Pons (tissue), 1 donor: ENCODE measurements at regions not wholly inside any gene's neighbourhood (a gene's known extent, or its start where the extent isn't known, plus 50 kb on each side); places are given as distances from the start of the nearest gene placed in this dataset.

Source experiments
- DNase-seq: peaks from one replicate; pipeline ENCODE4 v3.0.0-alpha.2; 2016; ENCODE audit warnings: low spot score

DNA sequence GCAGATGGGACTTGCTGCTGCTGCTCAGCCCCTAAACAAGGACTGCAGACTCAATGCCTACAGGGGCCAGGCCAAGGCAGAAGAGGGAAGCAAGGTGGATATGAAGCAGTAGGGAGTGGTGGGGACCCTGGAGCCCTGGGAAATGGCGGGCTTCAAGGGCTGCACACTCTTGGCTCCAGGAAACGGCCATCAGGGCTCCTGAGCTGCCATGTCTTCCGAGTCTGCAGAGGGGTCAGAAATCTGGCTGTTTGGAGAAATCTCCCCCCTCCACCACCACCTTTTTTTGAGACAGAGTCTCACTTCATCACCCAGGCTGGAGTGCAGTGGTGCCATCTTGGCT lies 169.1 kb downstream of the KATNIP start:
- no peak for DNase-seq

DNA sequence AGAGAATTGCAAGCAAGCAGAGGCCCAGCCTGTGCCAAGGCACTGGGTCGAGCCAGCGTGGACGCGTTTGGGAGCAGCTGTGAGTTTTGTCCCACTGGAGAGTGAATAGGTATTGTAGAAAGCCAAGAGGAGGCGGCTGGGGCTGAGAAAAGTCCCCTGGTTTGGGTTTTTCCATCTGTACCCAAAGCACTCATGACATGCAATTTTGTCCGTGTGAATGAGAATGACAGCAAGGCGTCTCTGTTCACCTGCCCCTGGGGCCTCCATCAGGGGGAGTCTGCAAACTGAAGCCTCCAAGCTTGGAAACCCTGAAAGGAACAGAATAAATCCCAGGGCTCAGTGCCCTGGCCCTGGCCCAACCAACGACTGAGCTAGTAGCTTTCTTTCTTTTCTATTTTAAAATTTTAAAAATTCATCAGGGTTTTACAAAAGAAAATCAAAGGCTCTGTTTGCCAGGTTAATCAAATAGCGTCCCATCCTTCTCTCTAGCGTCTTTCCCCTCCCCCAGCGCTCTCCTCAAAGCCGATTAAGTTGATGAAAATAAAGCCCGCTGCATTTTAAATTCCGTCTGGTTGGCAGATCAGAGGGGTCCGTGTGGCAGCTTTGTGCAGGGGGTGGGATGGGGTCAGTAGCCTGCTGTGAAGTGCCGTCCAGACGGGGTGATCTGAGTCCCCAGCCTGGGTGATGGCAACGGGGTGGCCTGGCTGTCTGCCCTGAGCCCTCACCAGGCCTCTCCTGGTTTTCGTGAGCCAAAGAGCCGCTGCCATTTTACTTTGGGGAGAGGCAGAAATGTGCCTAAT lies 171.0 kb downstream of the KATNIP start:
- DNase-seq = peak; percentile 61

DNA sequence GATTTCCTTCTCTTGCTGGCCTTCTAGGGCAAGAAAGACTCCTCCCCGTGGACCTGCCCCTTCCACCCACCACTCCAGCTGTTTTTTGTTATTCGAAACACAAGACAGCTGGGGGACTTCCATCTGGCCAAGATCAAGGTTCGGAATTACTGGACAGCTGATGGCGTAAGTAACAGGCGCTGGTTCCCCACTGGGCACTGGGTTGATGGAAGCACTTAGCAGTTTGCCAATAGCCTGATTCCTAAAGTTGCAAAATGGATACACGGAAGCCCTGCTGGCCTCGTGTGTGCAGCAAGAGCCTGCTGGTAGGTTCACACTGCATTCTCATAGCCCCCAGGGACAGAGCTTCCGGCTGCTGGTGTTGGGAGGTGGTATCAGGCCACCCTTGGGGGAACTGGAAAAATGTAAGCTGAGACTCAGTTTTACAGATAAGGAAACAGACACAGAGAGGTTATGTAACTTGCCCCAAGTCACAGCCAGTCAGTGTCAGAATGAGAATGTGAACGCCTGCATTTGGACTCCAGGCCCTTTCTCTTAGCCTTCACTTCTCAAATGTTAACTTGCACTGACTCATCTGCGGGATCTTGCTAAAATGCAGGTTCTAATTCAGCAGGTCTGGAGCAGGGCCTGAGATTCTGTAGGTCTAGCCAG lies 171.7 kb downstream of the KATNIP start:
- no peak for DNase-seq

- DNase-seq = no peak
Measured at GRCh38 chr16:27722207-27722606, 172.3 kb downstream of the KATNIP start.

- no peak for DNase-seq
Measured at GRCh38 chr16:27722892-27723450, 173.0 kb downstream of the KATNIP start.

GRCh38 chr16:27723711-27724481 lies 174.0 kb downstream of the KATNIP start:
- no peak for DNase-seq

DNA sequence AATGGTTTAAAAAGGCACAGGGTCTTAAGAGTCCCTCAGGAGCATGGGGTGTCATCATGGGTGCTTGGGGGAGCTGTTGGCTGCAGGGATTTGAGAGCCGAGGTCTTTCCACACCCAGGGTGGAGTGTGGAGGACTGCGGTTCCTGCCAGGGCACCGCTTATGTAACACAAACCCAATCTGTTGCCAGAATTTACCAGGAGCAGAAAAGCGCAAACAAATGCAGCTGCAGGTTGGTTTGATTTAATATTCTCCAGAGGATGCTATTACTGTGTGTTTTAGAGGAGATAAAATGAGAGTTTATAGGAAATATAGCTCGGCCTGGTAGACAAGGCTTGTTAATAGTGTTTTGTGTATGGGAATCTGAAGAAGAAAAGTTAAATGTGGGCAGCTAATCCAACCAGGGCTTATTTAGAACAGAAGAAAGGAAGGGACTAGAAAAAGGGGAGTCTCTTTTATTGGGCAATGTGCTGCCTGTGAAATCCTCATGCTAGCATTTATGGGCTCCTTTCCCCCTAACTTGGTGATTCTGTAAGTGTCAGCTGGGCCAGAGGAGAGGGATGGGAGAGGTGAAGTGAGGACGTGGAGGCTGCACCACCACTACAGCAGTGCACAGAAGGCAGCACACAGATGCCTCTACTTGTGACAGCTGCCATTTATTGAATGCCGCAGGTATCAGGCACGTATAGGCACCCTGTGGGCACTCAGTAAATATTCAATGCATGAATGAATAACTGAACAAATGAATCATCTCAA lies 174.7 kb downstream of the KATNIP start:
- peak; percentile 70 for DNase-seq

DNA sequence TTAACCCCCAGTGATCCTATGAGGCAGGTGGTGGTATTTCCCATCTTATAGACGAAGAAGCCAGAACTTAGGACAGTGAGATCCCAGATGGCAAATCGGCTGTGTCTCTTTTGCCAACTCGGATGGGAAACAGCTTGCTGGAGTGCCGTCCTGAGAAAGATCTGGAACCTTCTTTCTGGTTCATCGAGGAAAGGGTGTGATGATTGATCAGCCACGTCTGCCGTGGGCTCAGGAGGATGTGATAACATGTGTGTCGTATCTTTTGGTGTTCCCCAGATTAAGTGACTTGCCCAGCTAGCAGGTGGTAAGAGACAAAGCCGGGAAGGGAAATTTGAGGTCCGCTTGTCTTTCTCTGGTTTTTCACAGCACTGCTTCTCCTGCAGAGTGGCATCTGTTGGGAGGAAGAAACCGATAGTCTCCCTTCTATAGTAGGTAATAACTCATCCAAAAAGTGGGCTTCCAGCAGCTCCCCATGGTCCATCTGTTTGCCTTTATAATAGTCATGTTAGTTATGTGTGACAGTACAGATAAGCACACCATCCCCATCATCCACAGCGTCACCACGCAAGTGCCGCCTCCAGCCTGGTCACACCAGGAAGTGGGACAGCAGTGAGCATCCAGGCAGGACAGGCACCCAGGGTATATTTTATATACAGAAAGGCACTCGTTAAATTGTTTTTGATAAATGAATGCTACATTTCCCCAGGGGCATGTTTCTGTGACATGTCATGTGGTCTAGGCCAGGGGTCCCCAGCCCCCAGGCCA lies 175.5 kb downstream of the KATNIP start:
- DNase-seq = no peak

GRCh38 chr16:27726621-27727261 lies 176.8 kb downstream of the KATNIP start:
- DNase-seq = no peak

DNA sequence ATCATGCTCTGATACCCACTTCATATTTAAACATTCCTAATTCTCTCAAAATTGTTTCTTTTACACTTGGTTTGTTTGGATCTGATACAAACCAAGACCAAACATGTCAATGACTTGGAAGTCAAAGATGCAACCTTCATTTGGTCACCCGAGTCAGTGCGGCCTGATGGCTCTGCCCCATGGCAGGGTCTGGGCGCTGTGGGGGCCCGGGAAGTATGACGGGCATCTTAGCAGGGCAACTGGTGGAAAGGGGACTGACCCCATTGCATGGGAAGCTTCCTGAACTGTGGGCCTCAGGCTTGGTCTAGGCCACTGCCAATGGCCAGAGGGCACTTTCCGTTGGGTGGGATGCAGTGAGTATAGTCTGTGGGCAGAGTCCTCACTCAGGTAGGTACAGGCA lies 178.0 kb downstream of the KATNIP start:
- no peak for DNase-seq

DNA sequence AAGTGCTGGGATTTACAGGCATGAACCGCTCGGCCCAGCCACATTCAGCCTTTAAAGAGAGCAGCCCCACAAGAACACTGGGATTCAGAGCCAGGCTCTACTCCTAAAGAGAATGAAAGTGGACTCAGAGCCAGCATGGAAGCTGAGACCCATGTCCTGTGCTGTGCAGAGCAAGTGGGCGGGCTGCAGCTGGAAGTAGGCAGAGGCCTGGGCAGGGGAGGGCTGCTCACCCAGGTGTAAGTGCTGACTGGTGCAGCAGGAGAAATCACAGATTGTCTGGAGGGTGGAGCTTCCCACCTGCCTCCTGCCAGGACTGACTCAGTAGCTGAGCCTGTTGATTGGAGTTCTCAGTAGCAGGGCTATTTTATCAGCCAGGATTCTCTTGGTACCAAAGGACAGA lies 178.7 kb downstream of the KATNIP start:
- DNase-seq = no peak

DNA sequence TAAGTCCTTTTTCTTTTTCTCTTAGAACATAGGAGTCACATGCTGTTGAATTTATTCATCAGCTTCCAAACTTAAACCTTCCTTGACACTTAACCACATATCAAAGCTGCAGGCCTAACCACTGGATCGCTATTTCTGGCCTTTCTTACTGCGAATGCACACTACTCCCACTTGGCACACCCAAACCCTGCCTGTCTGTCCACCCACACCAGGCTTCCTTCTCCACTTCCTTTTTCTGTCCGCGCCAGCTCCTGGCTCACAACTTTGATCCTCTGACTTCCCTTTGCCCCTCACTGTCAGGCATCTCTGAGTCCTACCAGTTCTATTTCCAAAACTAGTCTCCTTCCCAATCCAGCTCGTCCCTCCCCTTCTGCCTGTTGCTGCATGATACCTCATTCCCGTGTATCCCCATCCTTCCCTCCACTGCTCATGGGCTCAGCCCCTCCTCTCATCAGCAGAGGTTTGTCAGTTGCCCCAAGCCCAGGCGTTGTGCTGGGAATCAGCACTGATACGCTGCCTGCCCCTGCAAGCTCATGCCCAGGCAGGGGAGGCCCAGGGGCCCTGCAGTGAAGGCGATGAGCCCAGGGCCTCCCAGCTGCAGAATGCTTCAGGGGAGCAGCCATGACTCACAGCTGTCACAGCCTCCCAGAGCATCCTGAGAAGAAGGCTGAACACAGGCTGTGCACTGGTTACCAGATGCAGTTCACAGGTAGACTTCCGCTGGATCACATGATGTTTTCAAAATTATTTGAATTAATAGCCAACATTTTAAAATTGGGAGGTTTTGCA lies 179.8 kb downstream of the KATNIP start:
- DNase-seq = peak; percentile 52

DNA sequence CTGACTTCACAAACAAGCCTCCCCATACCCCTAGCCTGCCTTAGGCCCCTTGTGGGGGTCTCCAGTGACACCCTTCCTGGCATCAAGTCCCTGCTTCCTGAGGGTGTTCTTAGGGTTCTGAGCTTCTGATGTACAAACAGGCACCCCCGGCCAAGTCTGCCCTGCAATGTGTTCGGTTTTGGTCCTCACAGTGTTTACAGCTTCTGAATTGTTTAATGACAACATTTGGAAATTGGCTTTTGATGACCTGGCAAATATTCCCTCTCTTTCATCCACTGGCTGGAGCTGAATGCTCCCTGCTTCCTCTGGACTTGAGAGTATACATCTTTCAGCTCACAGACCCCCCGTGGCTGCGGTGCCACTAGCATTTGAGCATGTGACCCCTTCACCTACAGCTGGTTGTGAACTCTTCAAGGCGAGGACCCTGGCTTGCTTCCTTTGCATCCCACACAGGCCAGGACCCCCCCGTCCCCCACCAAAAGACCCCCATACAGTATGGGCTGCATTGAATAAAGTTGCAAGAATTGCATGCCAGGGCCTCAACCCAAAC lies 180.8 kb downstream of the KATNIP start:
- no peak for DNase-seq

GRCh38 chr16:27735031-27735430 lies 185.1 kb downstream of the KATNIP start:
- DNase-seq = no peak

DNA sequence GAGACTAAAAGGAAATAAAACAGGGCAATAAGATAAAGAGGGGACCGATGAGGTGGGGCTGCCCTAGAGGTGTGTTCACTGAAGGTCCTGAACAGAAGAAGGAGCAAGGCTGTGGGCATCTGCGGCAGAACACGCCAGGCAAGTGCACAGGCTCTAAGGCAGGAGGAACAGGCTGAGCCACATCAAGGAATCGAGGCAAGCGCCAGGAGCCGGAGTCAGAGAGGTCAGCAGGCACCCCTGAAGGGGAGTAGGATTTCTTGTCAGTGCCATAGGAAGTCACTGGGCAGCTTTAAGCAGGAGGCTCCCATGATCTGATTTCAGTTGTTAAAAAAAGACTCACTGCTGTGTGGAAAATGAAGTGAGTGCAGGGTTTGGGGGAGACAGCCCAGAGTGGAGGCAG lies 186.5 kb downstream of the KATNIP start:
- no peak for DNase-seq

DNA sequence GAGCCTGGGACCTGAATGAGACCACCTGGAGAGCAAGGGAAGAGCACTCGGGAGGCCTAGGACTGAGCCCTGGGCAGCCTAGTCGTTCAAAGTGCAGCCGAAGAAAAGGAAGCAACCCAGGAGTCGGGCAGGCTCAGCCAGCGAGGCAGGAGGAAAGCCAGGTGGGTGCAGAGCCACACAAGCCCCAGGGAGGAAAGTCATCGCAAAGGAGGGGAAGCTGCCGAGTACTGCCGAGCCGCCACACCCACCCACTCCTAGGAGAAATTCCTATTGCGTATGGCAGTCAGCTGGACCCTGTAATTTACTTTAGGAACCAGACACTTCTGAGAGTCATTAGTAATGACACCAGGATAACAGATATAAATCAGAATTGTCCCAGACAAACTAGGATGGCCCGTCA lies 187.6 kb downstream of the KATNIP start:
- DNase-seq = no peak
